ENCODE measurements at regions not wholly inside any gene's neighbourhood (a gene's known extent, or its start where the extent isn't known, plus 50 kb on each side); places are given as distances from the start of the nearest gene placed in this dataset.

GRCh38 chr2:206875701-206876100 is 63.6 kb upstream of the CPO start:
- POLR2A ChIA-PET: no interaction called here
- Mint-ChIP-seq H3K27me3 (no peaks in the 10 kb centered on the region), H3K4me1 (no peaks in the 10 kb centered on the region), H3K36me3 (ENCODE audit: low read depth) (no peaks in the 10 kb centered on the region), H3K27ac (no peak overlapping the region), H3K4me3 (no peak overlapping the region), H3K9me3 (no peaks in the 10 kb centered on the region)
- ATAC-seq (ENCODE audit: low read depth): no peak
- intact Hi-C loops (cut with micrococcal nuclease): no loop called here
- CTCF ChIA-PET: no interaction called here
- no peak for DNase-seq
- TF ChIP-seq, protein P1, sequence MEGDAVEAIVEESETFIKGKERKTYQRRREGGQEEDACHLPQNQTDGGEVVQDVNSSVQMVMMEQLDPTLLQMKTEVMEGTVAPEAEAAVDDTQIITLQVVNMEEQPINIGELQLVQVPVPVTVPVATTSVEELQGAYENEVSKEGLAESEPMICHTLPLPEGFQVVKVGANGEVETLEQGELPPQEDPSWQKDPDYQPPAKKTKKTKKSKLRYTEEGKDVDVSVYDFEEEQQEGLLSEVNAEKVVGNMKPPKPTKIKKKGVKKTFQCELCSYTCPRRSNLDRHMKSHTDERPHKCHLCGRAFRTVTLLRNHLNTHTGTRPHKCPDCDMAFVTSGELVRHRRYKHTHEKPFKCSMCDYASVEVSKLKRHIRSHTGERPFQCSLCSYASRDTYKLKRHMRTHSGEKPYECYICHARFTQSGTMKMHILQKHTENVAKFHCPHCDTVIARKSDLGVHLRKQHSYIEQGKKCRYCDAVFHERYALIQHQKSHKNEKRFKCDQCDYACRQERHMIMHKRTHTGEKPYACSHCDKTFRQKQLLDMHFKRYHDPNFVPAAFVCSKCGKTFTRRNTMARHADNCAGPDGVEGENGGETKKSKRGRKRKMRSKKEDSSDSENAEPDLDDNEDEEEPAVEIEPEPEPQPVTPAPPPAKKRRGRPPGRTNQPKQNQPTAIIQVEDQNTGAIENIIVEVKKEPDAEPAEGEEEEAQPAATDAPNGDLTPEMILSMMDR (IDR thresholded peaks at IDR 0.05): no peak

GRCh38 chr2:206876216-206876860 is 63.0 kb upstream of the CPO start:
- ChIA-PET POLR2A (no interaction called here), CTCF (no interaction called here)
- ATAC-seq (ENCODE audit: low read depth): no peak
- H3K27me3 Mint-ChIP-seq: no peaks in the 10 kb centered on the region
- H3K27ac Mint-ChIP-seq: no peak overlapping the region
- H3K4me1 Mint-ChIP-seq: no peaks in the 10 kb centered on the region
- TF ChIP-seq, protein P1 (IDR thresholded peaks at IDR 0.05): no peak
- H3K9me3 Mint-ChIP-seq: no peaks in the 10 kb centered on the region
- no peak overlapping the region for H3K4me3 Mint-ChIP-seq
- no peak for DNase-seq
- no peaks in the 10 kb centered on the region for H3K36me3 Mint-ChIP-seq (ENCODE audit: low read depth)
- intact Hi-C loops (cut with micrococcal nuclease): no loop called here

- CTCF ChIA-PET: no interaction called here
- DNase-seq (no peak), ATAC-seq (ENCODE audit: low read depth) (no peak)
- H3K27me3 Mint-ChIP-seq: no peaks in the 10 kb centered on the region
- no peak overlapping the region for H3K4me3 Mint-ChIP-seq
- no peaks in the 10 kb centered on the region for H3K9me3 Mint-ChIP-seq
- POLR2A ChIA-PET: no interaction called here
- H3K4me1 Mint-ChIP-seq: no peaks in the 10 kb centered on the region
- intact Hi-C loops (cut with micrococcal nuclease): no loop called here
- no peak overlapping the region for H3K27ac Mint-ChIP-seq
- TF ChIP-seq, protein P1 (IDR thresholded peaks at IDR 0.05): no peak
- no peaks in the 10 kb centered on the region for H3K36me3 Mint-ChIP-seq (ENCODE audit: low read depth)
Measured at GRCh38 chr2:206881708-206882410, 57.5 kb upstream of the CPO start.

DNA sequence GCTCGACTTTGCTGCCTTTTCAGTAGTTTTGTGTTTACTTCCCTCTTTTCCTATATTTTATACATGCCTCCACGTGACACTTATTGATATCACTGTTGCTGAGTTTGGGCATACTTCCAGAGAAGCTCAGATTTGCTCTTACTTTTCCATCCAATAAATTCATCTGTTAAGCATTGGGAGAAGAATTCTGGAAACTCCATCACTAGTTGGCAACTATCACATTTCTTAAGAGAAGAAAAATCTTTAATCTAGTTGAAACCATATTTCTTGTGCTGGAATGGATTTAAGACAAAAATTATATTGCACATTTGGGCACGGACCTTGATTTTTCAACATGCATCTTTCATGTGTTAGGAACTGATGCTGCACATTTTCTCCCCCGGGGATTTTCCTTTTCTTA is 52.6 kb upstream of the CPO start:
- no peaks in the 10 kb centered on the region for H3K4me1 Mint-ChIP-seq
- H3K36me3 Mint-ChIP-seq (ENCODE audit: low read depth): no peaks in the 10 kb centered on the region
- POLR2A ChIA-PET: no interaction called here
- H3K4me3 Mint-ChIP-seq: no peak overlapping the region
- no peak for DNase-seq
- TF ChIP-seq, protein P1 (IDR thresholded peaks at IDR 0.05): no peak
- H3K27me3 Mint-ChIP-seq: peaks cover 2% of the 10 kb centered on the region
- H3K9me3 Mint-ChIP-seq: no peaks in the 10 kb centered on the region
- CTCF ChIA-PET: no interaction called here
- no peak overlapping the region for H3K27ac Mint-ChIP-seq
- intact Hi-C loops (cut with micrococcal nuclease): no loop called here
- no peak for ATAC-seq (ENCODE audit: low read depth)

GRCh38 chr2:206887745-206888144 is 51.6 kb upstream of the CPO start:
- Mint-ChIP-seq H3K4me1 (no peaks in the 10 kb centered on the region), H3K27me3 (peaks cover 2% of the 10 kb centered on the region), H3K27ac (no peak overlapping the region), H3K4me3 (no peak overlapping the region), H3K9me3 (no peaks in the 10 kb centered on the region), H3K36me3 (ENCODE audit: low read depth) (no peaks in the 10 kb centered on the region)
- DNase-seq (no peak), ATAC-seq (ENCODE audit: low read depth) (no peak)
- POLR2A ChIA-PET: no interaction called here
- CTCF ChIA-PET: no interaction called here
- intact Hi-C loops (cut with micrococcal nuclease): no loop called here
- TF ChIP-seq, protein P1 (IDR thresholded peaks at IDR 0.05): no peak
